Peyer's patch (tissue), 4 donors: ENCODE measurements at regions not wholly inside any gene's neighbourhood (a gene's known extent, or its start where the extent isn't known, plus 50 kb on each side); places are given as distances from the start of the nearest gene placed in this dataset.

ENCODE experiments used
- DNase-seq, 3 donors: peaks; one replicate each; pipeline ENCODE4 v3.0.0-alpha.2; 2017 to 2019
- H3K27ac ChIP-seq, 4 donors: fragments of 200-600 bp; sonication (generic); one replicate each; pipeline ENCODE4 v1.5.1; 2016 to 2019
- H3K27me3 ChIP-seq, 2 donors: fragments of 200-600 bp; sonication (generic); one replicate each; pipeline ENCODE4 v1.5.1; 2019
- H3K36me3 ChIP-seq, 3 donors: fragments of 200-600 bp; sonication (generic); one replicate each; pipeline ENCODE4 v1.5.1; 2016 to 2019
- H3K4me1 ChIP-seq, 4 donors: fragments of 200-600 bp; sonication (generic); one replicate each; pipeline ENCODE4 v1.5.1; 2016 to 2019
- H3K4me3 ChIP-seq, 4 donors: fragments of 200-600 bp; sonication (generic); 1 replicate in 3 of 4; 2 replicates in 1 of 4; pipeline ENCODE4 v1.5.1; 2016 to 2019; ENCODE audit warnings: mild to moderate bottlenecking in 1 of 4
- H3K9me3 ChIP-seq, 4 donors: fragments of 200-600 bp; sonication (generic); one replicate each; pipeline ENCODE4 v1.5.1; 2016 to 2019; ENCODE audit warnings: mild to moderate bottlenecking in 1 of 4
- POLR2A ChIP-seq, 2 donors: fragments of 450-650 bp; IDR thresholded peaks; one replicate each; pipeline ENCODE4 v1.5.1; 2017; ENCODE audit warnings: antibody characterized with exemption in 2 of 2, mild to moderate bottlenecking in 2 of 2, moderate library complexity in 2 of 2
- TF ChIP-seq, protein P1 (sequence below), 6 experiments: fragments of 450-650 bp in 4 of 6; fragments of 200-600 bp in 2 of 6; sonication (generic) in 1 of 6; IDR thresholded peaks; one replicate each; pipeline ENCODE4 v1.5.1; 2017 to 2019; ENCODE audit warnings: antibody characterized with exemption in 6 of 6, mild to moderate bottlenecking in 3 of 6, moderate library complexity in 1 of 6

DNA sequence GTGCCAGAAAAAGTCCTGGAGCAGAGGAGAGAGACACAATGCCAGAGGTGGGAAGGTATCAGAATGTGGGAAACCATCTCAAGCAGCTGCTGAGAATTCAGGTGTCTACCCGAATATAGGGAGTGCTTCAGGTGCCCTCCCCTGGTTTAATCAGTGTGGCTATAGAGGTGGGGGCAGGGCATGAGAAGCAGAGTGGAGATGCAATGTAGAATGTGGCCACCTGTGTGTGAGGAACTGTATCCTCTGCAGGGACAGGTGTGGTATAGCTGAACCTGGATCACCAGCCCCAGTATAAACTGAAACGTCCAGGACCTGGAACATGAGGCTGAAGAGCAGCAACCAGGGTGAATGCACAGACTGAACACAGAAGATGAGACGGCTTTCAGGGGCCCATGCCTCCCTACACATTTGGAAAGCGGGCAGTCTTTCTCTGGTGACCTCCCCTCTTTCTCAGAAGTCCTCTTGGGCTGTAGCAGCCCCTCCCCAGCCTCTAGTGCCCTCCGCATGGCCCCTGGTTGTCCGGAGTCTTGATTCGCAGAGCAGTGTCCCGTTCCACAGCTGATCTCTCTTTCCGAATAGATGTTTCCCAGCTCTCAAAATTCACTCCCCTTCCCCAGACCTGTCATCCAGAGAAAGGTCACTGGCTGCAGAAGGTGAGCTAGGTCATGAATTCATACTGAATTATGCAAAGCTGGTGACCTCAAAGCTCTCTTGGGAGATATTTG lies 103.1 kb downstream of the ABHD5 start:
- DNase-seq = no peak
- TF ChIP-seq, protein P1, sequence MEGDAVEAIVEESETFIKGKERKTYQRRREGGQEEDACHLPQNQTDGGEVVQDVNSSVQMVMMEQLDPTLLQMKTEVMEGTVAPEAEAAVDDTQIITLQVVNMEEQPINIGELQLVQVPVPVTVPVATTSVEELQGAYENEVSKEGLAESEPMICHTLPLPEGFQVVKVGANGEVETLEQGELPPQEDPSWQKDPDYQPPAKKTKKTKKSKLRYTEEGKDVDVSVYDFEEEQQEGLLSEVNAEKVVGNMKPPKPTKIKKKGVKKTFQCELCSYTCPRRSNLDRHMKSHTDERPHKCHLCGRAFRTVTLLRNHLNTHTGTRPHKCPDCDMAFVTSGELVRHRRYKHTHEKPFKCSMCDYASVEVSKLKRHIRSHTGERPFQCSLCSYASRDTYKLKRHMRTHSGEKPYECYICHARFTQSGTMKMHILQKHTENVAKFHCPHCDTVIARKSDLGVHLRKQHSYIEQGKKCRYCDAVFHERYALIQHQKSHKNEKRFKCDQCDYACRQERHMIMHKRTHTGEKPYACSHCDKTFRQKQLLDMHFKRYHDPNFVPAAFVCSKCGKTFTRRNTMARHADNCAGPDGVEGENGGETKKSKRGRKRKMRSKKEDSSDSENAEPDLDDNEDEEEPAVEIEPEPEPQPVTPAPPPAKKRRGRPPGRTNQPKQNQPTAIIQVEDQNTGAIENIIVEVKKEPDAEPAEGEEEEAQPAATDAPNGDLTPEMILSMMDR (IDR thresholded peaks at IDR 0.05) = no peak
- no peak for TF ChIP-seq POLR2A (IDR thresholded peaks at IDR 0.05)
- H3K27ac ChIP-seq = no peak overlapping the region
- H3K36me3 ChIP-seq = no peaks in the 10 kb centered on the region
- H3K4me3 ChIP-seq = no peak overlapping the region
- no peaks in the 10 kb centered on the region for H3K27me3 ChIP-seq
- no peaks in the 10 kb centered on the region for H3K4me1 ChIP-seq
- H3K9me3 ChIP-seq = no peaks in the 10 kb centered on the region

DNA sequence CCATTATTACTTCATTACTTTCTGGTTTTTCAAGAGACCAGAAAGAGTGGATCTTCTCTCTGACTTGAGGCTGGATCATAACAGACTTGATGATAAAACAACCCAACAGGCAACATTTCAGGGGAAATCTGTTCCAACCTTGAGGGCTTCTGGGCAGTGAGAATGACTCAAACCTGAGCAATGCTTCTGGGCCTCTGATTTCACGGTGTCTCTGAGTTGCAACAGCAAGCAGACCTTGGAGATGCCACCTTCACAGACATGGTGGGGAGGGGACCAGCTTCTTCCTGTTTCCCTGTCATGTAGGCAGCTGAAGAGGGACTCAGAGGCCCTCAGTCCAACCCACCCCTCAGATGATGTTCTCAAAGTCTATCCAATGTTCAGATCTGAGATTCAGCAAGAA lies 104.0 kb downstream of the ABHD5 start:
- no peak for TF ChIP-seq POLR2A (IDR thresholded peaks at IDR 0.05)
- TF ChIP-seq, protein P1 (IDR thresholded peaks at IDR 0.05) = no peak
- Histone ChIP-seq H3K9me3 (no peaks in the 10 kb centered on the region), H3K27me3 (no peaks in the 10 kb centered on the region), H3K27ac (no peak overlapping the region), H3K4me3 (no peak overlapping the region), H3K4me1 (no peaks in the 10 kb centered on the region), H3K36me3 (no peaks in the 10 kb centered on the region)
- no peak for DNase-seq

DNA sequence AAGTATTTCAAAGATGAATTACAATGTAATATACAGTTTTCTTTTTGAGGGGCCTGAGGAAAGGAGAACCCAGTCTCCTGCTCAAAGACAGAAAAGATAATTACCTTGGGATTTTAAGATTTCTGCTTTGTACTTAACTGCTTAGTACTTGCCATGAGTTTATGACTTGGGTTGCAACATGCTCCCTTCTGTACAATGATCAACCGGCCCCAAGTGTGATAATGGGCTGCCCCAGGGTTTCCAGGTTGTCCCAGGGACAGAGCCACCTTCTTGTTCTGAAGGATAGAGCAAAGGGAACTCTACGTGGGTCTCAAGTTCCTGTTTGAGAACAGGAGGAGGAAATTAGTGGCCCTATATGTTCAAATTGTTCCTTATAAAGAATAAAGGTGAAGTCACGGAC lies 104.8 kb downstream of the ABHD5 start:
- Histone ChIP-seq H3K27me3 (no peaks in the 10 kb centered on the region), H3K4me3 (no peak overlapping the region), H3K9me3 (no peaks in the 10 kb centered on the region), H3K4me1 (no peaks in the 10 kb centered on the region), H3K27ac (no peak overlapping the region), H3K36me3 (no peaks in the 10 kb centered on the region)
- no peak for DNase-seq
- TF ChIP-seq, protein P1 (IDR thresholded peaks at IDR 0.05) = no peak
- no peak for TF ChIP-seq POLR2A (IDR thresholded peaks at IDR 0.05)

DNA sequence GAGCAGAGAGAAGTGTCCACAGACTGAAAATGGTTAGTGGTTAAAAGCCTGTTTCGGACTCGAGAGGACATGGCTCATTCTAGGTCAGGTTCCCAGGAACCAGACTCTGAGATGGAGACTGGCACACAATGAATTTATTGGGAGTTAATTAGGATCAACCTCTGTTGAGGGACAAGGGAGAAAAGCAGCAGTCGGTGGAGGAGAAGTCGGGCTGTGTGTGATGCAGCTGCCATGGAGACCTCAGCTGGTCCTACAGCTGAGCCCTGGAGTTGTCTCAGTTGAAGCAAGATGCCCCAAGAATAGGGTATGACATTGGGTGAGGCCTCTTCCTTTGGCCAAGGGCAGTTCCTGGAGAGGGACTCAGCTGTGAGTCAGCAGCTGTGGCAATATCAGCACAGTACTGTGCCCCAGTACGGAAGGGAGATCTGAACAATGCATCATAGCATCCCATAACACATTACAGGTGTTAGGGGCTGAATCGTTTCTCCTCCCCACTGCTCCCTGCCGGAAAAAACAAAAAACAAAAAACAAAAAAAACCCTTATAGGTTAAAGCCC lies 105.4 kb downstream of the ABHD5 start:
- H3K36me3 ChIP-seq = no peaks in the 10 kb centered on the region
- H3K4me3 ChIP-seq = no peak overlapping the region
- DNase-seq = no peak
- no peaks in the 10 kb centered on the region for H3K27me3 ChIP-seq
- H3K9me3 ChIP-seq = no peaks in the 10 kb centered on the region
- no peaks in the 10 kb centered on the region for H3K4me1 ChIP-seq
- H3K27ac ChIP-seq = no peak overlapping the region
- TF ChIP-seq POLR2A (IDR thresholded peaks at IDR 0.05) = no peak

DNA sequence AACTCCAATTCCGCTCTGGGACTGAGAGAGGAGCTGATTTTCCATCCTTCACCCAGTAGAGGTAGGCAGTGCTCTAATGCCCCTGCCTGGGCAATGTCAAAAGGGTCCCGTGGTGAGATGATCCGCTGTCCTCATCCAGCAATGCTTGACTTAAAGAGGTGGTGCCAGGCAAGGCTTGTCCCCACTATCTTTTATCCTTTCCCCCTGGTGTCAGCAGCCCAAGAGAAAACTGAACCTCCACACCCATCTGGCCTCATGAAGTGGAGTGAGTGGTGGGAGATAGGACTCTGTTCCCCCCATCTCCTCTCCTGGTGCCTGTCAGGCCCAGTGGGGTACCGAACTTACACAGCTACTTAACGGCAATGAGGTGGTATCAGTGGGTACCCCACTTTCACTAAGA lies 107.1 kb downstream of the ABHD5 start:
- H3K4me1 ChIP-seq = no peaks in the 10 kb centered on the region
- no peak for DNase-seq
- no peak overlapping the region for H3K4me3 ChIP-seq
- no peak overlapping the region for H3K27ac ChIP-seq
- no peaks in the 10 kb centered on the region for H3K27me3 ChIP-seq
- no peaks in the 10 kb centered on the region for H3K36me3 ChIP-seq
- no peaks in the 10 kb centered on the region for H3K9me3 ChIP-seq
- TF ChIP-seq, protein P1 (IDR thresholded peaks at IDR 0.05) = no peak
- no peak for TF ChIP-seq POLR2A (IDR thresholded peaks at IDR 0.05)

DNA sequence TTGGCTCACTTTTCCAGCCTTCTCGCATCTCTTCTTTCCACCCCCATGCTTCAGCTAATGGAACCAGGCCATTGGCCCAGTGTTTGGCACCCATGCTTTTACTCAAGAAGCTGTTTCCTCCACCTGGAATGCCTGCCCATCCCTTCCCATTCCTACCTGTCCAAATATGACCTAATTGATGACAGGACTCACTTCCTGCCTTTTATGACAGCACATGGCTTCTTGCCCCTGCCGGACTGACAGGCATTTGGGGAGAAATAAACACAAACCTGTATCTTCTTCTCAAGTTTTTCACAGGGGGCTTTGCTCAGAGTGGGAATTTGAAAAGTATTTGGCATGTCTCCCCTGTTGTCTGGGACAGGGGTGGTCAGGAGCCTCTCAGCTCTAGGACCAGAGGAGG lies 120.1 kb downstream of the ABHD5 start:
- no peak for DNase-seq
- Histone ChIP-seq H3K4me1 (no peaks in the 10 kb centered on the region), H3K27me3 (no peaks in the 10 kb centered on the region), H3K36me3 (no peaks in the 10 kb centered on the region), H3K4me3 (no peak overlapping the region), H3K9me3 (no peaks in the 10 kb centered on the region), H3K27ac (no peak overlapping the region)
- no peak for TF ChIP-seq POLR2A (IDR thresholded peaks at IDR 0.05)
- TF ChIP-seq, protein P1 (IDR thresholded peaks at IDR 0.05) = no peak
